ENCODE measurements at regions not wholly inside any gene's neighbourhood (a gene's known extent, or its start where the extent isn't known, plus 50 kb on each side); places are given as distances from the start of the nearest gene placed in this dataset.

DNA sequence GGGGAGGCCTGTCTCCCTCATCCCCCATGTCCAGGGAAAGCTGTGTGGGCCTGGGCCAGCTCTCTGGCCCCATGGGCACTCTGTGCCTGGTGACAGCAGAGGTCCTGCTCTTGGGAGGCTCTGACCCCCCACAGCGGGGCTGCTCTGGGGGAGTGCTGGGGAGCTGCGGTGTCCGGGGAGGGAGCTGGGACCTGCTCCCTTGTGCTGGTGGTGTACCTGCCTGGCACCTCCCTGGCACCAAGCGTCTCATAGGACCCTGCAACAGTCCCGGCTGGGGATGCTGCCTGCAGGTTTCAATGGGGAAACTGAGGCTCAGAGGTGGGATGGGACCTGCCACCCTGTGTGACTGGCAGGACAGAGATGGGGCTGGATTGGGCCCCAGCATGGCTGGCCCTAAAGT, 111.3 kb downstream of the KIF26A start:
- H3K36me3 ChIP-seq (ENCODE audit: low read depth): no peaks in the 10 kb centered on the region
- peaks cover 3% of the 10 kb centered on the region for H3K9me3 ChIP-seq (ENCODE audit: severe bottlenecking)
- DNase-seq (ENCODE audit: low spot score): peak; percentile 56
- no peak overlapping the region for H3K27ac ChIP-seq (ENCODE audit: poor library complexity, severe bottlenecking)
- no peak for TF ChIP-seq CTCF (IDR thresholded peaks at IDR 0.05; ENCODE audit: poor library complexity, severe bottlenecking)
- no peaks in the 10 kb centered on the region for H3K27me3 ChIP-seq (ENCODE audit: insufficient read depth, poor library complexity, severe bottlenecking)
- no peak for ATAC-seq (ENCODE audit: low read depth)
- H3K4me3 ChIP-seq (ENCODE audit: severe bottlenecking): no peak overlapping the region
- no peaks in the 10 kb centered on the region for H3K4me1 ChIP-seq (ENCODE audit: insufficient read depth, poor library complexity, severe bottlenecking)

DNA sequence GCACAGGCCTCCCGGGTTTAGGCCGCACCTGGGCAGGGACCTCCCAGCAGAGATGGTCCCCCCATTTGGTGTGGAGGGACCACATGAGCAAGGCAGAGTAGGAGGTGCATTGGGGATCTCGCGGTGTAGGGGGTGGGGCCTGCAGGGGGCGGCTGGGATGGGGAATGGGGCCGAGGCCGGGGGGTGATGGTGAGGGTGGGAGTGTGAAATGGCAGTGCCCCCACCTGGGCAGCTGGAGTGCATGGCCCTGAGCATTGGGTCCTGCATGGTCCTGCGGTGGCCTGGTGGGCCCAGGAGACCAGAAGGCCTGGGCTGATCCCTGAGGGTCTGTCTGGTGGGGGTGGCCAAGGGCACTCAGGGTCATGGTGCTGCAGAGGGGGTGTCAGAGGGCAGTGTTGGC, 111.8 kb downstream of the KIF26A start:
- DNase-seq (ENCODE audit: low spot score): peak; percentile 56
- no peak overlapping the region for H3K27ac ChIP-seq (ENCODE audit: poor library complexity, severe bottlenecking)
- no peaks in the 10 kb centered on the region for H3K36me3 ChIP-seq (ENCODE audit: low read depth)
- no peaks in the 10 kb centered on the region for H3K4me1 ChIP-seq (ENCODE audit: insufficient read depth, poor library complexity, severe bottlenecking)
- ATAC-seq (ENCODE audit: low read depth): no peak
- no peaks in the 10 kb centered on the region for H3K27me3 ChIP-seq (ENCODE audit: insufficient read depth, poor library complexity, severe bottlenecking)
- no peak overlapping the region for H3K4me3 ChIP-seq (ENCODE audit: severe bottlenecking)
- no peak for TF ChIP-seq CTCF (IDR thresholded peaks at IDR 0.05; ENCODE audit: poor library complexity, severe bottlenecking)
- no peaks in the 10 kb centered on the region for H3K9me3 ChIP-seq (ENCODE audit: severe bottlenecking)

GRCh38 chr14:104252256-104253215, 114.1 kb downstream of the KIF26A start:
- peak; percentile 34; the same call in 1 of the 3 replicates for ATAC-seq (ENCODE audit: low read depth)
- no peak overlapping the region for H3K27ac ChIP-seq (ENCODE audit: poor library complexity, severe bottlenecking)
- peak; percentile 60 for DNase-seq (ENCODE audit: low spot score)

DNA sequence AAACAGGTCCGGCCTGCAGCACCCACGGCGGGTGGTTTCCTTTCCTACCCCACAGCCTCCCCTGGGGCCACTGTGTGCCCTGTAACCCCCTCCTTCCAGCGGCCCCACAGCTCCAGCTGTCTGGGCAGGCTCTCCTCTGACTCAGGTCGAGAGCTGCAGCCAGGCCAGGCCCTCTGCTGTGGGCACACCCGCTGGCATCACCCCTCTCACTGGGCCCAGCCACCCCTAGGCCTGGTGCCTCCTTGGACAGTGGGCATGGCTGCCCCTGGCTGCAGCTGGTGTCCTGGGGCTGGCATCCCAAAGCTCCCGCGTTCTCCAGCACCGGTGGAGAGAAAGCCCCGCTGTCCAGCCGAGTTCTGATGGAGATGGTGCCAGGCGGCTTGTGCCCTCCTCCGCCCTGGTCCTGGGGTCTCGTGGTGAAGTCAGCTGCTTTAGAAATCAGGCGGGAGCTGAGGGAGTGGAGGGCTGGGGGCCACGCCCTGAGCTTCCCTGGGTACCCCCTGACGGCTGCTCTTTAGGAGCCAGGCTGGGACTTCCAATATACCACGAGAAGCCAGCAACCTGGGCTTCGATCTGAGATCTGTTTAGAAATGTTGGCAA, 114.9 kb downstream of the KIF26A start:
- Histone ChIP-seq H3K27ac (ENCODE audit: poor library complexity, severe bottlenecking) (no peak overlapping the region), H3K36me3 (ENCODE audit: low read depth) (no peaks in the 10 kb centered on the region), H3K4me3 (ENCODE audit: severe bottlenecking) (no peak overlapping the region), H3K4me1 (ENCODE audit: insufficient read depth, poor library complexity, severe bottlenecking) (no peaks in the 10 kb centered on the region), H3K9me3 (ENCODE audit: severe bottlenecking) (no peaks in the 10 kb centered on the region), H3K27me3 (ENCODE audit: insufficient read depth, poor library complexity, severe bottlenecking) (peaks cover 11% of the 10 kb centered on the region)
- ATAC-seq (ENCODE audit: low read depth): peak; percentile 17; the same call in 1 of the 3 replicates
- peak; percentile 60 for DNase-seq (ENCODE audit: low spot score)
- TF ChIP-seq CTCF (IDR thresholded peaks at IDR 0.05; ENCODE audit: poor library complexity, severe bottlenecking): no peak

More at GRCh38 chr14:104252256-104253215, 114.1 kb downstream of the KIF26A start:
- Histone ChIP-seq H3K9me3 (ENCODE audit: severe bottlenecking) (no peaks in the 10 kb centered on the region), H3K4me3 (ENCODE audit: severe bottlenecking) (no peak overlapping the region), H3K27me3 (ENCODE audit: insufficient read depth, poor library complexity, severe bottlenecking) (peaks cover 6% of the 10 kb centered on the region), H3K36me3 (ENCODE audit: low read depth) (no peaks in the 10 kb centered on the region), H3K4me1 (ENCODE audit: insufficient read depth, poor library complexity, severe bottlenecking) (no peaks in the 10 kb centered on the region)
- TF ChIP-seq CTCF (IDR thresholded peaks at IDR 0.05; ENCODE audit: poor library complexity, severe bottlenecking): no peak
